ENCODE measurements at regions not wholly inside any gene's neighbourhood (a gene's known extent, or its start where the extent isn't known, plus 50 kb on each side); places are given as distances from the start of the nearest gene placed in this dataset.
"Not testable (repeated sequence)": the region's sequence is repeated elsewhere in the genome, so short reads cannot be mapped to it uniquely, and the experiment has no call there.

DNA sequence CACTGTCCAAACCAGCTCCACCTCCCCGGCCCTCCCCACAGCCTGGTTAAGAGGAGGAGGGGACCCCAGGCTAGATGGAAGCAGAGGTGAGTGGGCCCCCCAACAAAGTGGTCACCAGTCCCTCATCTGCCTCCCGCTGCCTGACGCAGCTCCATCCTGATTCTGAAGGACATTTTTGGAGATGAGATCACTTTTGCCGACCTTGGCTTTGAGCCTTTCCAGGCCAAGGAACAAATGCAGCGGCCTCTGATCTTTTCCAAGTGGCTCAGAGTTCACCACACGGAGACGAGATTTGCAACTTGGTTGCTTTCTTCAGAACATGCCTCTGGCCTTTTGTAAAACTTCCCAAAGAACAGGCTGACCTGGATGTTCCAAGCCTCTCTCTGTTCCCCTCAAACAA, 223.1 kb downstream of the NPHP4 start:
- TF ChIP-seq, protein P1, sequence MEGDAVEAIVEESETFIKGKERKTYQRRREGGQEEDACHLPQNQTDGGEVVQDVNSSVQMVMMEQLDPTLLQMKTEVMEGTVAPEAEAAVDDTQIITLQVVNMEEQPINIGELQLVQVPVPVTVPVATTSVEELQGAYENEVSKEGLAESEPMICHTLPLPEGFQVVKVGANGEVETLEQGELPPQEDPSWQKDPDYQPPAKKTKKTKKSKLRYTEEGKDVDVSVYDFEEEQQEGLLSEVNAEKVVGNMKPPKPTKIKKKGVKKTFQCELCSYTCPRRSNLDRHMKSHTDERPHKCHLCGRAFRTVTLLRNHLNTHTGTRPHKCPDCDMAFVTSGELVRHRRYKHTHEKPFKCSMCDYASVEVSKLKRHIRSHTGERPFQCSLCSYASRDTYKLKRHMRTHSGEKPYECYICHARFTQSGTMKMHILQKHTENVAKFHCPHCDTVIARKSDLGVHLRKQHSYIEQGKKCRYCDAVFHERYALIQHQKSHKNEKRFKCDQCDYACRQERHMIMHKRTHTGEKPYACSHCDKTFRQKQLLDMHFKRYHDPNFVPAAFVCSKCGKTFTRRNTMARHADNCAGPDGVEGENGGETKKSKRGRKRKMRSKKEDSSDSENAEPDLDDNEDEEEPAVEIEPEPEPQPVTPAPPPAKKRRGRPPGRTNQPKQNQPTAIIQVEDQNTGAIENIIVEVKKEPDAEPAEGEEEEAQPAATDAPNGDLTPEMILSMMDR (IDR thresholded peaks at IDR 0.05; ENCODE audit: extremely low read depth, low read depth, low read length): no peak
- no peaks in the 10 kb centered on the region for H3K9me3 ChIP-seq (ENCODE audit: low read depth, low read length)
- H3K79me2 ChIP-seq (ENCODE audit: insufficient read depth, low read length): no peaks in the 10 kb centered on the region
- no peaks in the 10 kb centered on the region for H3K4me1 ChIP-seq (ENCODE audit: insufficient read depth, low read length)
- no peaks in the 10 kb centered on the region for H4K20me1 ChIP-seq (ENCODE audit: insufficient read depth, low read length)
- no peak overlapping the region for H3K4me2 ChIP-seq (ENCODE audit: insufficient read depth, low read length)
- no peaks in the 10 kb centered on the region for H3K36me3 ChIP-seq (ENCODE audit: insufficient read depth, low read length)
- H2AFZ ChIP-seq (ENCODE audit: low read length): no peak overlapping the region
- peak; percentile 39 for DNase-seq (ENCODE audit: insufficient read length, low spot score, missing footprints)
- no peak overlapping the region for H3K4me3 ChIP-seq (ENCODE audit: insufficient read depth, low read length)
- no peak overlapping the region for H3K27ac ChIP-seq (ENCODE audit: low read depth, low read length)
- no peaks in the 10 kb centered on the region for H3K27me3 ChIP-seq (ENCODE audit: insufficient read depth, low read length)

DNA sequence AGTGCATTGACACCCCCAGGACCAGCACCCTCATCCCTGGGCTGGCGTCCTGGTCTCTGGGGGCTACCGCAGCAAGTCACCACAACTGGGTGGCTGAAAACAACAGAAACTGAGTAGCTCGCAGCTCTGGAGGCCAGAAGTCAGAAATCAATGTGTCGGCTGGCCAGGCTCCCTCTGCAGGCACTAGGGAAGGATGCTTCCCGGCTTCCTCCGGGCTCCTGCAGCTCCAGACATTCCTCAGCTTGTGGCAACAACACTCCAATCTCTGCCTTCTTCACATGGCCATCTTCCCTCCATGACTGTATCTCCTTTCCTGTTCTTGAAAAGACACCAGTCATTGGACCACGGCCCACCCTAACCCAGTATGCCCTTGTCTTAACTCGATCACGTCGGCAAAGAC, 224.2 kb downstream of the NPHP4 start:
- TF ChIP-seq, protein P1 (IDR thresholded peaks at IDR 0.05; ENCODE audit: extremely low read depth, low read depth, low read length): no peak
- no peaks in the 10 kb centered on the region for H3K9me3 ChIP-seq (ENCODE audit: low read depth, low read length)
- no peaks in the 10 kb centered on the region for H4K20me1 ChIP-seq (ENCODE audit: insufficient read depth, low read length)

DNA sequence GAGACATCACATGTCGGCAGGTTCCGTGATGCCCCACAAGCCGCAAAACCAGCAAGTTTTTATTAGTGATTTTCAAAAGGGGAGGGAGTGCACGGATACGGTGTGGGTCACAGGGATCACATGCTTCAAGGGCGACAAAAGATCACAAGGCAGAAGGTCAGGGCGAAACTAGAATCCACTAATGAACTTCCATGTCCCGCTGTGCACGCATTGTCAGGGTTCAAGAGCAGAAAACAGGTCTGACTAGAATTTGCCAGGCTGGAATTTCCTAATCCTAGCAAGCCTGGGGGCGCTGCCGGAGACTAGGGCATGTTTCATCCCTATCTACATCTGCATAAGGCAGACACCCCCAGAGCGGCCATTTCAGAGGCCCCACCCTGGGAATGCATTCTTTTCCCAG, 225.2 kb downstream of the NPHP4 start:
- H4K20me1 ChIP-seq (ENCODE audit: insufficient read depth, low read length); H3K4me3 ChIP-seq (ENCODE audit: insufficient read depth, low read length); H3K4me2 ChIP-seq (ENCODE audit: insufficient read depth, low read length); H3K4me1 ChIP-seq (ENCODE audit: insufficient read depth, low read length); DNase-seq (ENCODE audit: insufficient read length, low spot score, missing footprints); H3K9me3 ChIP-seq (ENCODE audit: low read depth, low read length); H3K27me3 ChIP-seq (ENCODE audit: insufficient read depth, low read length); H3K27ac ChIP-seq (ENCODE audit: low read depth, low read length); H2AFZ ChIP-seq (ENCODE audit: low read length); H3K36me3 ChIP-seq (ENCODE audit: insufficient read depth, low read length); H3K79me2 ChIP-seq (ENCODE audit: insufficient read depth, low read length): not testable (repeated sequence)

More for the DNA sequence above, 224.2 kb downstream of the NPHP4 start:
- peak; percentile 31 for DNase-seq (ENCODE audit: insufficient read length, low spot score, missing footprints)
- Histone ChIP-seq H3K4me1 (ENCODE audit: insufficient read depth, low read length) (no peaks in the 10 kb centered on the region), H3K4me3 (ENCODE audit: insufficient read depth, low read length) (no peak overlapping the region), H3K27ac (ENCODE audit: low read depth, low read length) (no peak overlapping the region), H3K79me2 (ENCODE audit: insufficient read depth, low read length) (no peaks in the 10 kb centered on the region), H3K27me3 (ENCODE audit: insufficient read depth, low read length) (no peaks in the 10 kb centered on the region), H2AFZ (ENCODE audit: low read length) (no peak overlapping the region), H3K4me2 (ENCODE audit: insufficient read depth, low read length) (no peak overlapping the region), H3K36me3 (ENCODE audit: insufficient read depth, low read length) (no peaks in the 10 kb centered on the region)

DNA sequence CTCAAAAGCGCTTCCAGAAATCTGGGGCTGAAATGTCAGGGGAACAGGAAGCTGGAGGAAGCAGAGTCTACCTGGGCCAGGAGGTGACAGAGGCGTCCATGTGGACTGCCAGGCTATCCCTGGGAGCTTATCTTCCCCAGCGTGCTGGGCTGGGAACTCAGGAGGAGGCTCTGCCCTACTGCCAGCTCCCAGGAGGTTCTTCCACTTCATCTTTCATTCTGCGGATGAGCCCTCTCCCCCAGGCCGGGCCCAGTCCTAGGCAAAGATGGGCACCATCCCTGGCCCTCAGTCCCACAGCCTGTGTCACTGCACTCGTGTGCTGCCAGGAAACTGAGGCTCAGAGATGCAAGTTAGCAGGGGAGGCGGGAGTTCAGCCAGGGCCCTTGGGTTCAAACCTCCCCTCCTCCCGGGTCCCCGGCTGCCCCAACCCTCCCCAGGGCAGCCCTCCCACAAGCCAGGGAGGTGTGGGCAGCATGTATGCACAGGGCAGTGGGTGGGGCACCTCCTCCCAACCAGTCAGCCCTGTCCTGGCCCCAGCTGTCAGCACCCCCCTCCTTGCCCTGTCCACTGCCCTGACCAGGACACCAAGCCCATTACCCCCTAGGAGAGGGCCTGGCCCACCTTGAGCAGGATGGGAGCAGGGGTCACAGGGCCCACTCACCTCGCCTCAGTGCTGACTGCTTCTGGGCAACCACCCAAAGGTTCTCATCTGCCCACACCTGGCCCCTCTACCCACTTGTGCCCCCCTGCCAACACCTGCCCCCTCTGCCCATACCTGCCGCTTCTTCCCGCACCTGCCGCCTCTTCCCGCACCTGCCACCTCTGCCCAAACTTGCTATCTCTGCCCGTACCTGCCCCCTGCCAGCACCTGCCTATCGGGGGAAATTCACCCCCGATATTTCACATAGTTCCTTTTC, 226.0 kb downstream of the NPHP4 start:
- H3K4me2 ChIP-seq (ENCODE audit: insufficient read depth, low read length): no peak overlapping the region
- H4K20me1 ChIP-seq (ENCODE audit: insufficient read depth, low read length): no peaks in the 10 kb centered on the region
- no peaks in the 10 kb centered on the region for H3K9me3 ChIP-seq (ENCODE audit: low read depth, low read length)
- no peaks in the 10 kb centered on the region for H3K27me3 ChIP-seq (ENCODE audit: insufficient read depth, low read length)
- no peaks in the 10 kb centered on the region for H3K4me1 ChIP-seq (ENCODE audit: insufficient read depth, low read length)
- DNase-seq (ENCODE audit: insufficient read length, low spot score, missing footprints): peak; percentile 73
- H2AFZ ChIP-seq (ENCODE audit: low read length): no peak overlapping the region
- H3K4me3 ChIP-seq (ENCODE audit: insufficient read depth, low read length): no peak overlapping the region
- no peak overlapping the region for H3K27ac ChIP-seq (ENCODE audit: low read depth, low read length)
- TF ChIP-seq, protein P1 (IDR thresholded peaks at IDR 0.05; ENCODE audit: extremely low read depth, low read depth, low read length): no peak
- no peaks in the 10 kb centered on the region for H3K79me2 ChIP-seq (ENCODE audit: insufficient read depth, low read length)
- no peaks in the 10 kb centered on the region for H3K36me3 ChIP-seq (ENCODE audit: insufficient read depth, low read length)
